Retina (tissue), 1 donor: ENCODE measurements at regions not wholly inside any gene's neighbourhood (a gene's known extent, or its start where the extent isn't known, plus 50 kb on each side); places are given as distances from the start of the nearest gene placed in this dataset.
A peak's percentile ranks its signal among the peaks of the same experiment; 100 is the strongest.

Experiments
- DNase-seq: peaks from one replicate; pipeline ENCODE4 v3.0.0-alpha.2; 2016

- no peak for DNase-seq
Measured at GRCh38 chr7:54810401-54810800, 51.4 kb upstream of the SEC61G start.

GRCh38 chr7:54811041-54811845, 52.2 kb upstream of the SEC61G start:
- no peak for DNase-seq

GRCh38 chr7:54811846-54812254, 52.8 kb upstream of the SEC61G start:
- DNase-seq: no peak

- DNase-seq: no peak
Measured at GRCh38 chr7:54812756-54813322, 53.8 kb upstream of the SEC61G start.

GRCh38 chr7:54813398-54813797, 54.4 kb upstream of the SEC61G start:
- DNase-seq: no peak

- no peak for DNase-seq
Measured at GRCh38 chr7:54814401-54814800, 55.4 kb upstream of the SEC61G start.

- DNase-seq: no peak
Measured at GRCh38 chr7:54817152-54817551, 58.1 kb upstream of the SEC61G start.

GRCh38 chr7:54823776-54824175, 64.8 kb upstream of the SEC61G start:
- DNase-seq: no peak

- DNase-seq: no peak
Measured at GRCh38 chr7:54824655-54825054, 65.6 kb upstream of the SEC61G start.

- no peak for DNase-seq
Measured at GRCh38 chr7:54825368-54825767, 66.4 kb upstream of the SEC61G start.

- DNase-seq: no peak
Measured at GRCh38 chr7:54827734-54828133, 68.7 kb upstream of the SEC61G start.

- DNase-seq: no peak
Measured at GRCh38 chr7:54831046-54831643, 72.1 kb upstream of the SEC61G start.

GRCh38 chr7:54831644-54832095, 72.7 kb upstream of the SEC61G start:
- DNase-seq: no peak

- DNase-seq: peak; percentile 79
Measured at GRCh38 chr7:54833001-54833467, 74.0 kb upstream of the SEC61G start.

GRCh38 chr7:54837168-54837567, 78.2 kb upstream of the SEC61G start:
- DNase-seq: no peak

GRCh38 chr7:54837761-54838160, 78.8 kb upstream of the SEC61G start:
- DNase-seq: no peak

- no peak for DNase-seq
Measured at GRCh38 chr7:54838175-54838910, 79.3 kb upstream of the SEC61G start.

- DNase-seq: peak; percentile 53
Measured at GRCh38 chr7:54839575-54840213, 80.7 kb upstream of the SEC61G start.

- no peak for DNase-seq
Measured at GRCh38 chr7:54841772-54842697, 83.0 kb upstream of the SEC61G start.

- no peak for DNase-seq
Measured at GRCh38 chr7:54843841-54844355, 84.9 kb upstream of the SEC61G start.

- DNase-seq: no peak
Measured at GRCh38 chr7:54846273-54846672, 87.3 kb upstream of the SEC61G start.
